NCI-H2081 treated with DMSO at 0.1 percent for 48 hours (cell line): ENCODE measurements at regions not wholly inside any gene's neighbourhood (a gene's known extent, or its start where the extent isn't known, plus 50 kb on each side); places are given as distances from the start of the nearest gene placed in this dataset.

Experiments
- DNase-seq: peaks from one replicate; lab custom pipeline; 2025; lab: John Stamatoyannopoulos, UW

DNA sequence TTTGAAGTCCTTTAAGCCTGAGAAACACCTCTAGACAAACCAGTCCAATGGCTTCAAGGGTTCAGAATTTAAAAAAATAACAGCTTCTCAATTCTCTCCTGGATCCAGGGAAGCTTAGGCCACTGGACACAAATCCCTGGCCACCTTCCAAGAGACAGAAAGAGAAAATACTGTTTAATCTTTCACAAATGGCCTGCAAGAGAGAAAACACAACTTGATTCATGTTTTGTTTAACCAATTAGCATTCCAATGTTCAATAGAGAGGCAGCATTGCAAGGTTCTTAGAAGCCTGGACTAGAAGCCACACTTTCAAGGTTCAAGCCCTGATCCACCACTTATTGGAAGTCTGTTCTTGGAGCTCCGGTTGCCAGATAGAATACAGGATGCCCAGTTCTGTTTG, 109.0 kb upstream of the PARD3B start:
- DNase-seq, result no peak

DNA sequence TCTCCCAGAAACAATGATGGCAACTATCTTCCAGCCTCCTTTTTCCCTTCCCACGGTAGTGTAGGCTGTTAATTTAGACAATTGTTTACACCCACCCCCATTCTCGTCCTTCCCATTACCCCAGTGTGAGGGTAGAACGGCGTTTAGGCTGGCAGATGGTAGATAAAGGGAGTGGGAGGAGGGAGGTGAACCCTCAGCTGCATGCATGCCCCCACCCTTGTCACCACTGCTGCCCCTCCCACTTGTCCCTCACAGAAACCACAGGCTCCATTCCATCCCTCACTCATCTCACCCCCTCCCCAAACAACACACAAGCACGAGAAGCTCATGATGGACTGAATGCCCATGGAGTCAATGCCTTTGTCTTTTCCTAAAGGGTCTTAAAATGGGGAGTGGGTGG, 107.9 kb upstream of the PARD3B start:
- no peak for DNase-seq

DNA sequence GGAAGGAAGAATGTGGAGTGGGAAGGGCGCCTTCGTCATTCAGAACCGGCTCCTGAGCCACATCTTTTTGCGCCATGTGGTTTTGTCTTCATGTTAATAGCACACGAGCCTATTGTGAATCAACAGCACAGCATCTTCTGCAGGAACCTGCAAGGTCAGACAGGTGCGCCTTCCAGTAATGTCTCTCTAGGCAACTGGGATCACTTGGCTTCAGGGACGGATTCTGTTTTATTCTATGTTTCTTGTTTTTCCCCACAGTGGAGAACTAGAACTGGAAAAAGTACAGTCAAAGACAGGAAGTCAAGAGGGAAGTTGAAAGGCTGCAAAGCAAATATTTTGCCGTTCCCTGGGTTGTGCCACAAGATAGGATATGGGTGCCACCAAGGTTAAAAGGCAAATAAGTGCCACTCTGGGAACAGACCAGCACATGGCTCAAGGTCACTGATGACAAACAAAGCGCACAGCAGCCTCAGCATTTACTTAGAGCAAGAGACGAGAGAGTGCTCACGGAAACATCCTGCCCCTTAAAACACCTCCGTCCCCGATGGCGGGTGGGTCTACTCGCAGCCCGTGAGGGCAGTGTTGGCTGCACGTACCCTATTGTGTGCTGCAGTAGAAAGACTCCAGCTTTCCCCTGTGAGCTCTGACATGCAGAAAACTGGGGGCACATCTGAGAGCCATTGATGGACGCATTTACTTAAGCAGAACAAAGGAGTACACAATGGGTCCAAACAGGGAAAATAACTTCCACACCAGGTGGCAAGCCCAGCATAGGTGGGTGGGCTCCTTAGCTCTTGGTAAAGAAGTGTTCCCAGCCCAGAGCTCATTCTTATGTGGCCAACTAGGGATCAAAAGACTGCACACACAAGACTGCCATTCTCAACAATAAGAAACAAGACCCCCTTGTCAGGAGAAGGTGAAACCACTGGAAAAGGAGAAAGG, 107.2 kb upstream of the PARD3B start:
- no peak for DNase-seq

GRCh38 chr2:204441316-204441715, 104.0 kb upstream of the PARD3B start:
- no peak for DNase-seq

- DNase-seq, result no peak
Measured at GRCh38 chr2:204445149-204445548, 100.1 kb upstream of the PARD3B start.

GRCh38 chr2:204447722-204448121, 97.6 kb upstream of the PARD3B start:
- no peak for DNase-seq

- DNase-seq, result no peak
Measured at GRCh38 chr2:204449977-204450376, 95.3 kb upstream of the PARD3B start.

DNA sequence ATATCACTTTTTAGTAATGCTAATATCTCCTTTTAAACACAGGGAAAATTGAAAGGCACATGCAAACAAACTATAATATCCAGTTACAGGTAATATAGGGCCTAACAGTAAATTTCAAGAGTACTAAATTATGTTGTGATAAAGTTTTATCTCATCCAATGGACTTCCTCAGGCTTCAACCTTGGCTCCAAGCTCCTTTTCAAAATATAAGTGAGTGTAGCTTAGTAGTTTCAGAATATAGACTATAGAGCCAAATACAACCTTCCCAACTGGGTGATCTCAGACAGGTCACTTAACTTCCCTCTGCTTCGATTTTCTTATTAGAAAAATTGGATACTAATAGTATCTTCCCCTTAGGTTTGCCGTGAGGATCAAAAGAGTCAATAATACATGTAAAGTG, 93.5 kb upstream of the PARD3B start:
- DNase-seq, result no peak

DNA sequence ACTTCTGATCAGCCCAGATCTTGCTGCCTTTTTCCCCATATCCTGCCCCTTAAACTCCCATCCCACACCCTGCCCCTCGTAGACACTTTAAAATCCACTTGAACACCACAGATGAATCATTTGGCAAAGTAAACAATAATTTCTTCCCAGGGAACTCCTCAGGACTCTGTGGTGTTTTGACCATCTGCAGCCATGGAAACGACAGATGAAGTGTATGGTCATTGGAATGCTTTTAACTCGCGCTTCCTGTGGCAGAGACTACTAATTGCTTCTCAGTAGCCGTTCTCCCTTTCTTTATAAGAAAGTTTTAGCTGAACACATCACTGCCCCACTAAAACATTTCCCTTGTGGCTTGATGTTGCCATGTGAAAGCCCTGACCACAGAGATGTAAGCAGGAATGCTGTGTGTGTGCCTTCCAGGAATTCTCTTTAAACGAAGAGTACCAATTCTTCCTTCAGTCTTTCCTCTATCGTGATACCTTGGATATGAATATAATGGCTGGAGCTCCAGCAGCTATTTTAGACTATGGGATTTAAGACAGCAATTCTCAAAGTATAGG, 92.7 kb upstream of the PARD3B start:
- no peak for DNase-seq

- no peak for DNase-seq
Measured at GRCh38 chr2:204453730-204454167, 91.5 kb upstream of the PARD3B start.

DNA sequence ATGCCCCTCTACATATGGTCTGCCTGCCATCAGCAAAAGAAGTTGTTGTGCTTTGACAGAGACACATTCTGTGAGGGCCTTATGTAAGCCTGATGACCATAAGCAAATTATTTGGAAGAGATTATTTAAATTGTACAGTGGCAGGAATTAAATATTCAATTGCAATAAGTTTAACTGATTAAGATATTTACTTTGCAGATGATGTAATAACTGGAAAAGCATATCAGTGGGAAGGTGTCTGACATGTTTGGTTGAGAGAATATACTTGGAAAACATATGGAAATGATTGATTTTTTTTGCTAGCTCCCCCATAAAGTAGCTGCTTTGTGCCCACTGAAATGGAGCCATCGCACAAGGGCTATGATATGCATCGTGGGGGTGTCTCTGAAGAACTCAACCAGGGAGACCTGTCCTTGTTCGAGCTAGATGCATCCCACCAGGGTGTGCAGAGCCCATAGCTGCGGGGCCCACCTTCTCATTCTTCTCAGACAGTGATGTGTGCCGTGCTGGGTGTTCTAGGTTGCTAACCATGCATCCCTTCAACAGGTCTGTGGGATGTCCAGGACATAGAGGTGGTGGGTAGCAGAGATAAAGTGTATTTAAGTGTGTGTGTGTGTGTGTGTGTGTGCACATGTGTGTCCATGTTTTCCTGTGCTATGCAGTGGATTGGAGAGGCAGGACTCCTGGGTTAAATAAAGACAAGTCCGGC, 90.4 kb upstream of the PARD3B start:
- DNase-seq, result no peak

- no peak for DNase-seq
Measured at GRCh38 chr2:204468746-204469429, 76.4 kb upstream of the PARD3B start.

DNA sequence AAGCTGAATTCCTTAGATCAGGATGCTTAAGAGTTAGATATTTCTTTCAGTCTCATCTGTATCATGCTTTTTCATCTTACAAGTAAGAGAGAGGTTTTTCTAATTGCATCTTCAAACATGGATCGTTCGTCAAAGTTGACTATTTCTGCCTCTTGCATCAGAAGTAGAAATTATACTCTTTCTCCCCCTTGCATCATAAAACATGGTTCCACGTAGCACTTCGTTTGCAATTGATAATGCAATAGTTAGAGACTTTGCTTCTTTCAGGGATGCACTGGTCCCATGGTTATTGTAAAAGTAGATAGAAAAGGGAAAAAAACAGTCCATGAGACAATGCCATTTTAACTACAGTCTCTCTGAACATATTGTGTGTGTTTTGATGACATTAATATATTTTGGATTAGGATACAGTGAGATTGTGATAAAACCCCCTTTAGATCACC, 75.1 kb upstream of the PARD3B start:
- no peak for DNase-seq

GRCh38 chr2:204470621-204471196, 74.6 kb upstream of the PARD3B start:
- no peak for DNase-seq

DNA sequence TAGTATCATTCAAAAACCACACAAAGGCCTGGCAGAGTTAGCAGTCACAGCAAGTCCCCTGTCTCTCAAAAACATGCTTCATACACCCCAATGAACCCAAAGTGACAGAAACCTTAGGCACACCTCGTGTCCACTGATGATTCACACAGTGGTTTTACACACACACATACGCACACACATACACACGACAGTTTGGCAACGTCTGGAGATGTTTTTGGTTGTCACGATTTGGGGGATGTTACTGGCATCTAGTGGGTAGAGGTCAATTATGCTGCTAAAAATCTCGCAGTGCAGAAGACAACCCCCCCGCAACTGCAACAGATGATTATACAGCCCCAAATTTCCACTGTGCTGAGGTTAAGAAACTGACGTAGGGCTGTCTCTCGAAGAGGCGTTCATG, 72.9 kb upstream of the PARD3B start:
- DNase-seq, result no peak

GRCh38 chr2:204473224-204473623, 72.1 kb upstream of the PARD3B start:
- no peak for DNase-seq

DNA sequence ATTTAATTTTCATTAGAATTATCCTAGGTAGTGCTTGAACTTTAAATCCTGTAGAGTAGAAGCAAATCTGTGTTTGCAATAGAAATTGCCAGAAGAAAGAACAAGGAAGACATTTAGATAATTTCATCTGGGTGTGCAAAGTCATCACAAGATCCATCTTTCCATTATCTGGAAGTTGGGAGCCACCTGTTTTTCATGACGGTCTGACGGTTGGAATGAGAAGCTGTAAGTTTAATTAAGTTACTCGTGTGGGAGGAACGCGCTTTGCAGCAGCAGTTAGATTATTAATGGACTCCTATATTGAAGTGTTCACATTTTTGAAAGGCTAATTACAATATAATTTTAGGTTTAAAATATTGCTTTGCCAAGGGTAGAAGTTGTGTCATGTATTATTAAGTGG, 69.9 kb upstream of the PARD3B start:
- no peak for DNase-seq

- DNase-seq, result no peak
Measured at GRCh38 chr2:204477358-204477950, 67.8 kb upstream of the PARD3B start.

DNA sequence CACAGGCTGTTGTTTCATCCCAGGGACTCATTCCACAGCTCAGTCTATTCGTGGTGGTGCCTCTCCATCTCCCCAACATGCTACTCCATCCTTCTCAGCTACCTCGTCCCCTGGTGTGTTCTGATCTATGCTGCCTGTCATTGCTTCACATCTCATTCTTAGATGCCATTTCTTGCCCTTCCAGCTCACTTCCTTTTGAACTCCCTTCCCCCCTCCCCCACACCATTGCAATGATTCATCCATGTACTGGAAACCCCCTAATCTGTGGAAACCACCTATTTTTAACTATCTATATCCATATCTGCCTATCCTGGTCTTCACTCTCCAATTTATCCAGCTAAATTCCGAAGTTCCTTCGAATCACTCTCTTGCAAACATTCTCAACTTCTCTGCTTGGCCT, 65.7 kb upstream of the PARD3B start:
- no peak for DNase-seq

DNA sequence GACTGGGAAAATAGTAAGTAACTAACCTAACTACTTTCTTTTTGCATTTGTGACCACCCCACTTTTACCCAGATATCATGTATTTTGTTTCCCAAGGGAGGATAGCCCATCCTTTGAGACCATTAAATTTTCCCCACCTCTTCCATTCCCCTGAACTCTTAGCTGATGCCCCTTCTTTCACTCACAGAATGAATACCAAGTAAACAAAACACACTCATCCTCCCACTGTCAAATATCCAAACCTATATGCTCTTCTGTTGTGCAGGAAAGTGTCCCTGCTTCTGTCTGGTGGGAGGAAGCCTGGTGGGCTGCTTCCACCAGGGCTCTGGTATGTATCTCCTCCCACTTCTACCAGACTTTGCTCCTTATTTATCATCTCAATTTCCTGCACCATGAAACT, 64.6 kb upstream of the PARD3B start:
- no peak for DNase-seq

DNA sequence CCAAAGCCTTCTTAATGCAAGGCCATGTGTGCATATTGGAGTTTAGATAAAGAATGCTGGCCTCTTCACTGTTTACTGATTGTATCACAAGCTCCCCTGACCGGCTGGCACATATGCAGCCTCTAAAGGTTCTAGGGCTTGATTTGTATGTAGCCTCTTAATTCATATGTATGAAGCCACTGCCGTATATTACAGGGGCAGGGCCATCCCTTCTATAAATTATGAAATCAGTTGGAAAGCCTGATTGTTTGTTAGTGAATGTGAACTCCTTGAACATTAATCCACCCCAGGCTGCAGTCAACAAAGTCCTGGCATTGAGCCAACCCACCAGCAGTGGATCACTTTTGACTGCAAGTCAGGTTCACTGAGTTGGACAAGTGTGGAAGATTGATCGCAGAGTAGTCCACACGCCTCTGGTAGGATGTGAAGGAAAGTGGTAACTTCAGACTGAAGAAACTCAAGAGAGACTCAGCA, 61.6 kb upstream of the PARD3B start:
- no peak for DNase-seq
